ENCODE measurements at regions not wholly inside any gene's neighbourhood (a gene's known extent, or its start where the extent isn't known, plus 50 kb on each side); places are given as distances from the start of the nearest gene placed in this dataset.
A peak's percentile ranks its signal among the peaks of the same experiment; 100 is the strongest.

- Histone ChIP-seq H3K4me3 (no peak overlapping the region), H3K36me3 (no peaks in the 10 kb centered on the region), H3K27ac (peak overlapping the region in 1 of 4 donors; percentile 29), H3K4me1 (peaks cover 0 to 8% of the 10 kb centered on the region in 2 donors), H3K9me3 (no peaks in the 10 kb centered on the region), H3K27me3 (no peaks in the 10 kb centered on the region)
- no peak for DNase-seq
- peak in 1 of 2 donors; percentile 42 for ATAC-seq
- TF ChIP-seq POLR2A (IDR thresholded peaks at IDR 0.05) = no peak
- TF ChIP-seq CTCF (IDR thresholded peaks at IDR 0.05 in 4 of 5, conservative IDR thresholded peaks at IDR 0.05 in 1 of 5) = no peak
- intact Hi-C loops (cut with DNase I; ENCODE audit: low total_unique reads) = no loop called here
- in situ Hi-C loops (cut with MboI; ENCODE audit: low sequenced_read_pairs in 4 of 4) = no loop called here
These were observed 126.8 kb upstream of the HCRTR2 start for GRCh38 chr6:55047451-55048044.

GRCh38 chr6:55049866-55050265 is 124.4 kb upstream of the HCRTR2 start:
- intact Hi-C loops (cut with DNase I; ENCODE audit: low total_unique reads) = no loop called here
- Histone ChIP-seq H3K36me3 (no peaks in the 10 kb centered on the region), H3K27me3 (no peaks in the 10 kb centered on the region), H3K27ac (no peak overlapping the region), H3K4me3 (no peak overlapping the region), H3K4me1 (peaks cover 0 to 18% of the 10 kb centered on the region in 2 donors), H3K9me3 (no peaks in the 10 kb centered on the region)
- ATAC-seq (no peak), DNase-seq (no peak)
- in situ Hi-C loops (cut with MboI; ENCODE audit: low sequenced_read_pairs in 4 of 4) = loop anchor here in 1 of 4 donors (25.0 kb wide), 2 partner anchors 338 to 1063 kb away; no protein-coding TSS in a partner anchor
- TF ChIP-seq POLR2A (IDR thresholded peaks at IDR 0.05) (no peak), CTCF (IDR thresholded peaks at IDR 0.05 in 4 of 5, conservative IDR thresholded peaks at IDR 0.05 in 1 of 5) (no peak)

- Histone ChIP-seq H3K36me3 (no peaks in the 10 kb centered on the region), H3K27me3 (no peaks in the 10 kb centered on the region), H3K4me3 (no peak overlapping the region), H3K27ac (no peak overlapping the region), H3K4me1 (peaks cover 0 to 9% of the 10 kb centered on the region in 2 donors), H3K9me3 (no peaks in the 10 kb centered on the region)
- TF ChIP-seq POLR2A (IDR thresholded peaks at IDR 0.05) (no peak), CTCF (IDR thresholded peaks at IDR 0.05 in 4 of 5, conservative IDR thresholded peaks at IDR 0.05 in 1 of 5) (no peak)
- intact Hi-C loops (cut with DNase I; ENCODE audit: low total_unique reads) (no loop called here), in situ Hi-C loops (cut with MboI; ENCODE audit: low sequenced_read_pairs in 4 of 4) (loop anchor here in 1 of 4 donors (25.0 kb wide), 2 partner anchors 341 to 1066 kb away; no protein-coding TSS in a partner anchor)
- no peak for DNase-seq
- no peak for ATAC-seq
These were observed 121.5 kb upstream of the HCRTR2 start for GRCh38 chr6:55052846-55053245.

- H3K27ac ChIP-seq = no peak overlapping the region
- ATAC-seq (no peak), DNase-seq (no peak)
- TF ChIP-seq POLR2A (IDR thresholded peaks at IDR 0.05) (no peak), CTCF (IDR thresholded peaks at IDR 0.05 in 4 of 5, conservative IDR thresholded peaks at IDR 0.05 in 1 of 5) (no peak)
- peaks cover 0 to 5% of the 10 kb centered on the region in 2 donors for H3K4me1 ChIP-seq
- intact Hi-C loops (cut with DNase I; ENCODE audit: low total_unique reads) = no loop called here
- H3K9me3 ChIP-seq = no peaks in the 10 kb centered on the region
- H3K27me3 ChIP-seq = no peaks in the 10 kb centered on the region
- no peak overlapping the region for H3K4me3 ChIP-seq
- in situ Hi-C loops (cut with MboI; ENCODE audit: low sequenced_read_pairs in 4 of 4) = loop anchor here in 1 of 4 donors (25.0 kb wide), 2 partner anchors 346 to 1071 kb away; no protein-coding TSS in a partner anchor
- no peaks in the 10 kb centered on the region for H3K36me3 ChIP-seq
These were observed 115.6 kb upstream of the HCRTR2 start for GRCh38 chr6:55058682-55059081.

Data from gastrocnemius medialis (tissue), 4 donors.